Uterus (tissue), 3 donors: ENCODE measurements at regions not wholly inside any gene's neighbourhood (a gene's known extent, or its start where the extent isn't known, plus 50 kb on each side); places are given as distances from the start of the nearest gene placed in this dataset.
A peak's percentile ranks its signal among the peaks of the same experiment; 100 is the strongest.

Experiments
- DNase-seq, 2 donors: peaks; one replicate each; pipeline ENCODE4 v3.0.0-alpha.2; 2019 to 2020
- H3K27ac ChIP-seq, 2 donors: fragments of 200-600 bp; sonication (generic); 1 replicate in 1 of 2; 2 replicates in 1 of 2; pipeline ENCODE4 v1.5.1; 2016 to 2018
- H3K27me3 ChIP-seq, 2 donors: fragments of 200-600 bp; sonication (generic); one replicate each; pipeline ENCODE4 v1.5.1; 2018 to 2019; ENCODE audit warnings: control low read depth in 1 of 2
- H3K36me3 ChIP-seq, 2 donors: fragments of 200-600 bp; sonication (generic); one replicate each; pipeline ENCODE4 v1.5.1; 2019; ENCODE audit warnings: control low read depth in 1 of 2
- H3K4me1 ChIP-seq, 2 donors: fragments of 200-600 bp; sonication (generic); one replicate each; pipeline ENCODE4 v1.5.1; 2018 to 2019; ENCODE audit warnings: control low read depth in 1 of 2
- H3K4me3 ChIP-seq, 2 donors: fragments of 200-600 bp; sonication (generic); 1 replicate in 1 of 2; 2 replicates in 1 of 2; pipeline ENCODE4 v1.5.1; 2018 to 2019; ENCODE audit warnings: mild to moderate bottlenecking in 1 of 2
- H3K9me3 ChIP-seq, 2 donors: fragments of 200-600 bp; sonication (generic); one replicate each; pipeline ENCODE4 v1.5.1; 2019; ENCODE audit warnings: control low read depth in 1 of 2
- POLR2A ChIP-seq, 2 donors: fragments of 450-650 bp; IDR thresholded peaks; one replicate each; pipeline ENCODE4 v1.6.1; 2016; ENCODE audit warnings: antibody characterized with exemption in 2 of 2, mild to moderate bottlenecking in 1 of 2, moderate library complexity in 1 of 2
- intact Hi-C: fragments of 100-400 bp; cut with DNase I; formaldehyde crosslinking; loops from one replicate; pipeline ENCODE4 v1.15.1; 2023; ENCODE audit warnings: low total_unique reads
- TF ChIP-seq, protein P1 (sequence below), 4 experiments: fragments of 200-600 bp in 2 of 4; fragments of 450-650 bp in 2 of 4; sonication (generic) in 2 of 4; IDR thresholded peaks; one replicate each; pipeline ENCODE4 v1.5.1; 2016 to 2019; ENCODE audit warnings: antibody characterized with exemption in 4 of 4, mild to moderate bottlenecking in 2 of 4, moderate library complexity in 1 of 4
- donor health status: DM: yes; HTN: yes; CAD: no.

DNA sequence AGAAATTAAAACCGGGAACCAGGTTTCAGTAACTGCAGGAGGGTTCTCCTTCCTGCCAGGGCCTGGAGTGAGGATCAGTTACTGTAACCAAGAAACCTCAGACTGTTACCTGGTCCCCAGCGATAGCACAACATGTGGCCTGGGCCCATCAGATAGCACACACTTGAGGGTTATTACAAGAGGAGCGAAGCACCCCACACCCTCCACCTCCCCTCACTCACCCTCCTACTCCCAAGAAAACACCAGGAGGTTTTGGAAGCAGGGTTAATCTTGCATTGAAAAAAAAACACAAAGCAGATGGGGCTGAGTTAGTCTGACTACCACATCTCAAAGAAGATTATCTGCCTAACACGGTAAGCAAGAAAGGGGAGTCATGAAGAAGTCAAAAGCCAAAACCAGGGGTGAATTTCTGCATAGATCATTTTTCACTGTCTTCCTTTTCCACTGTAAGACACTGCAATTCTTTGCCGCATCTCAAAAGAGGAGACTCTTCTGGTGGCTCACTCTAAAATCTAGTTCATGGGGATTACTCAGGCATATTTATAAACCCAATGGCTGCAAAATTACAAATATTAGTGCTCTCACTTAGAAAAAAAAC, 75.9 kb upstream of the DOCK9 start:
- no peaks in the 10 kb centered on the region for H3K27me3 ChIP-seq
- TF ChIP-seq, protein P1, sequence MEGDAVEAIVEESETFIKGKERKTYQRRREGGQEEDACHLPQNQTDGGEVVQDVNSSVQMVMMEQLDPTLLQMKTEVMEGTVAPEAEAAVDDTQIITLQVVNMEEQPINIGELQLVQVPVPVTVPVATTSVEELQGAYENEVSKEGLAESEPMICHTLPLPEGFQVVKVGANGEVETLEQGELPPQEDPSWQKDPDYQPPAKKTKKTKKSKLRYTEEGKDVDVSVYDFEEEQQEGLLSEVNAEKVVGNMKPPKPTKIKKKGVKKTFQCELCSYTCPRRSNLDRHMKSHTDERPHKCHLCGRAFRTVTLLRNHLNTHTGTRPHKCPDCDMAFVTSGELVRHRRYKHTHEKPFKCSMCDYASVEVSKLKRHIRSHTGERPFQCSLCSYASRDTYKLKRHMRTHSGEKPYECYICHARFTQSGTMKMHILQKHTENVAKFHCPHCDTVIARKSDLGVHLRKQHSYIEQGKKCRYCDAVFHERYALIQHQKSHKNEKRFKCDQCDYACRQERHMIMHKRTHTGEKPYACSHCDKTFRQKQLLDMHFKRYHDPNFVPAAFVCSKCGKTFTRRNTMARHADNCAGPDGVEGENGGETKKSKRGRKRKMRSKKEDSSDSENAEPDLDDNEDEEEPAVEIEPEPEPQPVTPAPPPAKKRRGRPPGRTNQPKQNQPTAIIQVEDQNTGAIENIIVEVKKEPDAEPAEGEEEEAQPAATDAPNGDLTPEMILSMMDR (IDR thresholded peaks at IDR 0.05), result no peak
- TF ChIP-seq POLR2A (IDR thresholded peaks at IDR 0.05), result no peak
- no peak overlapping the region for H3K4me3 ChIP-seq
- H3K9me3 ChIP-seq, result no peaks in the 10 kb centered on the region
- no peak for DNase-seq
- H3K27ac ChIP-seq, result no peak overlapping the region
- no peaks in the 10 kb centered on the region for H3K36me3 ChIP-seq
- no peaks in the 10 kb centered on the region for H3K4me1 ChIP-seq
- intact Hi-C loops, result no loop called here

GRCh38 chr13:99055281-99055680, 77.4 kb upstream of the DOCK9 start:
- no peak overlapping the region for H3K4me3 ChIP-seq
- H3K4me1 ChIP-seq, result no peaks in the 10 kb centered on the region
- no peak for TF ChIP-seq POLR2A (IDR thresholded peaks at IDR 0.05)
- TF ChIP-seq, protein P1 (IDR thresholded peaks at IDR 0.05), result no peak
- DNase-seq, result no peak
- no peaks in the 10 kb centered on the region for H3K27me3 ChIP-seq
- peak overlapping the region in 1 of 2 donors; percentile 40 for H3K27ac ChIP-seq
- H3K36me3 ChIP-seq, result no peaks in the 10 kb centered on the region
- H3K9me3 ChIP-seq, result no peaks in the 10 kb centered on the region
- intact Hi-C loops, result loop anchor here (5.0 kb wide), 1 partner anchor 123 kb away; no protein-coding TSS in a partner anchor

DNA sequence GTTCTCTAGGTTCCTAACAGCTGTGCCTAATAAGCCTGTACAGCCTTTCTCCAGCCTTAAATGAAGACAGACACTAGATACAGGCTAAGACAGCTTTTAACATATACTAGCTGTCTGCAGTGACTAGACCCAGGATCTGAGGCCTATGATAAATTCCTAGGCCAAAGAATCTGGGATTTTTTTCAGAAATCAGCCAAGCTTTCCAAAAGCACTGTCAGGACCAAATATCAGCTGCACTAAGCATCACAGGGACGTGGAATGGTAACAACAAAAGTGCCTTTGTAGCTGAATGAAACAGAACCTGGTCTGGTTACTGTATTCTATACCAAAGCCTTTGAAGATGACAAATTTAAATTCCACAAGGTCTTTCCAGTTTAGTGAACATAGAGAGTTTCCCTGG, 77.9 kb upstream of the DOCK9 start:
- Histone ChIP-seq H3K4me1 (no peaks in the 10 kb centered on the region), H3K36me3 (no peaks in the 10 kb centered on the region), H3K27me3 (no peaks in the 10 kb centered on the region), H3K4me3 (no peak overlapping the region), H3K9me3 (no peaks in the 10 kb centered on the region), H3K27ac (peak overlapping the region in 1 of 2 donors; percentile 40)
- intact Hi-C loops, result loop anchor here (5.0 kb wide), 1 partner anchor 123 kb away; no protein-coding TSS in a partner anchor
- no peak for DNase-seq
- TF ChIP-seq, protein P1 (IDR thresholded peaks at IDR 0.05), result no peak
- no peak for TF ChIP-seq POLR2A (IDR thresholded peaks at IDR 0.05)

DNA sequence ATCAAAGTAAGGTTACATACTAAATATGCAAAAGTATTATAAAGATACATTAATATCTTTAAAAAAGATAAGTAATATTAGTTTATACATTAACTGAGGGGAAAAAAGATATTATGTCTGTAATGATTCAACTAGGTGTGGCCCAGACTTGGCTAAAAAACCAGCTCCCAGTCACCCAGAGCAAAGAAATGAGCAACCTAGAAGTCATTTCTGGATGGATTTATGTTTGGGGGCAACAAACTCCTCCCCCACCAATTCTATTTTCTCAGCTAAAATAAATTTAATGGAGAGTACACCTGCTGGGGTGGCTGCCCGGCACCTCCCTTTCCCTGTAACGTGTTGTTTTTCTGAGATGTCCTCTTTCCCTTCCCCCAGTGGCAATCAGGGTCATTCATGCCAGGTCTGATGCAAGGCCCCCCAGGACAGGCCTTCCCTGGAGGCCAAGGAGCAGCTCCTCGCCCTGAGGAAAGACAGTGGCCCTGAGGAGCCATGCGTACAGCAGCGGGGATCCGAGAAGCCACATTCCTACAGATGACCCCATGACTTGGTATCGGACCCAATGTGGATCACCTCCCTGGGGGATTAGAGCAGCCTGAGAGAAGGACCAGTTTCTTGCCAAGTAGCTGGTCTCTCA, 78.6 kb upstream of the DOCK9 start:
- no peaks in the 10 kb centered on the region for H3K4me1 ChIP-seq
- H3K27me3 ChIP-seq, result no peaks in the 10 kb centered on the region
- no peak overlapping the region for H3K4me3 ChIP-seq
- no peak for DNase-seq
- H3K27ac ChIP-seq, result peak overlapping the region; percentile 9 to 44
- intact Hi-C loops, result loop anchor here (5.0 kb wide), 1 partner anchor 124 kb away; no protein-coding TSS in a partner anchor
- no peaks in the 10 kb centered on the region for H3K36me3 ChIP-seq
- TF ChIP-seq, protein P1 (IDR thresholded peaks at IDR 0.05), result no peak
- TF ChIP-seq POLR2A (IDR thresholded peaks at IDR 0.05), result no peak
- no peaks in the 10 kb centered on the region for H3K9me3 ChIP-seq

- intact Hi-C loops, result loop anchor here (5.0 kb wide), 1 partner anchor 125 kb away; no protein-coding TSS in a partner anchor
- Histone ChIP-seq H3K4me3 (no peak overlapping the region), H3K27ac (peak overlapping the region; percentile 9 to 44), H3K27me3 (no peaks in the 10 kb centered on the region), H3K9me3 (no peaks in the 10 kb centered on the region), H3K36me3 (no peaks in the 10 kb centered on the region), H3K4me1 (peaks cover 0 to 3% of the 10 kb centered on the region in 2 donors)
- peak in 1 of 2 donors; percentile 43 for DNase-seq
- TF ChIP-seq, protein P1 (IDR thresholded peaks at IDR 0.05), result no peak
- TF ChIP-seq POLR2A (IDR thresholded peaks at IDR 0.05), result no peak
Observed at GRCh38 chr13:99057310-99057975, 79.6 kb upstream of the DOCK9 start.
